SK-N-SH (cell line): ENCODE measurements at regions not wholly inside any gene's neighbourhood (a gene's known extent, or its start where the extent isn't known, plus 50 kb on each side); places are given as distances from the start of the nearest gene placed in this dataset.

Source experiments
- CTCF ChIA-PET: fragments of 300-600, 350-600 bp; formaldehyde crosslinking; extraction: SDS; loops from one replicate; lab custom pipeline; 2021; lab: Yijun Ruan, JAX
- POLR2A ChIA-PET: fragments of 350-600 bp; sonication (Branson Sonifier 250); formaldehyde crosslinking; extraction: SDS; loops from one replicate; lab custom pipeline; 2020; ENCODE audit warnings: antibody characterized with exemption, inconsistent platforms; lab: Yijun Ruan, JAX
- DNase-seq: peaks from one replicate; pipeline ENCODE4 v3.0.0; 2012
- H2AFZ ChIP-seq: fragments of 200-600 bp; sonication (generic); 2 replicates; pipeline ENCODE4 v1.8.1; 2016; ENCODE audit warnings: antibody characterized with exemption, mild to moderate bottlenecking, low read depth
- H3F3A ChIP-seq: fragments of 200-600 bp; sonication (generic); replicated peaks from 2 replicates; pipeline ENCODE3; 2016; ENCODE audit warnings: antibody characterized with exemption, mild to moderate bottlenecking; ENCODE audit not compliant: insufficient read depth
- H3K27ac ChIP-seq, 2 experiments: fragments of 200-500 bp in 1 of 2; fragments of 200-600 bp in 1 of 2; sonication (Bioruptor generic) in 1 of 2; sonication (generic), shearing (Covaris generic) in 1 of 2; 2 replicates each; pipeline versions ENCODE4 v1.5.1 to v1.6.1; 2014 to 2016; ENCODE audit warnings: low read depth in 2 of 2, inconsistent platforms in 1 of 2, low read length in 1 of 2, mild to moderate bottlenecking in 1 of 2, mixed read lengths in 1 of 2
- H3K27me3 ChIP-seq: fragments of 200-600 bp; sonication (generic), shearing (Covaris generic); 2 replicates; pipeline ENCODE4 v1.6.1; 2016; ENCODE audit warnings: mixed run types; ENCODE audit not compliant: insufficient read depth
- H3K36me3 ChIP-seq, 2 experiments: fragments of 200-500 bp in 1 of 2; fragments of 200-600 bp in 1 of 2; sonication (Bioruptor generic) in 1 of 2; sonication (generic) in 1 of 2; replicated peaks in 1 of 2; 2 replicates each; pipeline versions ENCODE3 to v1.5.1; 2014 to 2016; ENCODE audit warnings: low read length in 1 of 2, mild to moderate bottlenecking in 1 of 2; ENCODE audit not compliant: insufficient read depth in 2 of 2, control insufficient read depth in 1 of 2
- H3K4me1 ChIP-seq, 2 experiments: fragments of 200-500 bp in 1 of 2; fragments of 200-600 bp in 1 of 2; sonication (Bioruptor generic) in 1 of 2; sonication (generic), shearing (Covaris generic) in 1 of 2; 2 replicates each; pipeline versions ENCODE4 v1.5.1 to v1.6.1; 2014 to 2016; ENCODE audit warnings: low read depth in 1 of 2, low read length in 1 of 2, mixed run types in 1 of 2; ENCODE audit not compliant: insufficient read depth in 2 of 2, control insufficient read depth in 1 of 2
- H3K4me2 ChIP-seq: fragments of 200-600 bp; sonication (generic), shearing (Covaris generic); 2 replicates; pipeline ENCODE4 v1.6.1; 2017; ENCODE audit warnings: mixed run types
- H3K4me3 ChIP-seq, 2 experiments: fragments of 200-500 bp in 1 of 2; fragments of 200-600 bp in 1 of 2; sonication (Bioruptor generic) in 1 of 2; sonication (generic), shearing (Covaris generic) in 1 of 2; 2 replicates each; pipeline versions ENCODE4 v1.5.1 to v1.8.1; 2014 to 2016; ENCODE audit warnings: low read depth in 2 of 2, inconsistent platforms in 1 of 2, low read length in 1 of 2, mild to moderate bottlenecking in 1 of 2, mixed read lengths in 1 of 2, moderate library complexity in 1 of 2
- H3K79me2 ChIP-seq: fragments of 200-600 bp; sonication (generic); 2 replicates; pipeline ENCODE4 v1.8.1; 2017; ENCODE audit warnings: mild to moderate bottlenecking; ENCODE audit not compliant: insufficient read depth
- H3K9ac ChIP-seq: fragments of 200-600 bp; sonication (generic); 2 replicates; pipeline ENCODE4 v1.6.1; 2017; ENCODE audit warnings: mixed run types
- H3K9me2 ChIP-seq: fragments of 200-600 bp; sonication (generic); 2 replicates; pipeline ENCODE4 v1.6.1; 2017; ENCODE audit warnings: mixed run types
- H3K9me3 ChIP-seq: fragments of 200-600 bp; sonication (generic); 2 replicates; pipeline ENCODE4 v1.6.1; 2017; ENCODE audit warnings: mixed run types, mild to moderate bottlenecking, moderate library complexity
- H4K20me1 ChIP-seq: fragments of 200-600 bp; sonication (generic); 2 replicates; pipeline ENCODE4 v1.6.1; 2017; ENCODE audit warnings: mild to moderate bottlenecking, mixed run types; ENCODE audit not compliant: insufficient read depth
- IRF3 ChIP-seq: fragments of 150-350 bp; IDR thresholded peaks from 2 replicates; pipeline ENCODE4 v1.6.1; 2016; ENCODE audit warnings: mild to moderate bottlenecking, low read depth, low read length
- NFIC ChIP-seq: IDR thresholded peaks from 2 replicates; pipeline ENCODE4 v1.4.0; 2012; ENCODE audit warnings: borderline replicate concordance
- PBX3 ChIP-seq: IDR thresholded peaks from 2 replicates; pipeline ENCODE4; 2012
- SIN3A ChIP-seq: IDR thresholded peaks from 2 replicates; pipeline ENCODE4 v1.6.1; 2012; ENCODE audit warnings: low read depth, mild to moderate bottlenecking, low read length, moderate library complexity, borderline replicate concordance
- SMC3 ChIP-seq: IDR thresholded peaks from 2 replicates; pipeline ENCODE4 v1.6.1; 2012; ENCODE audit warnings: low read depth, low read length, improper control_type of control experiment
- TAF1 ChIP-seq: IDR thresholded peaks from 2 replicates; pipeline ENCODE4 v1.6.1; 2012; ENCODE audit warnings: low read depth, mild to moderate bottlenecking, low read length, moderate library complexity, borderline replicate concordance
- USF1 ChIP-seq: IDR thresholded peaks from 2 replicates; pipeline ENCODE4 v1.4.0; 2012; ENCODE audit warnings: low read depth, borderline replicate concordance
- WGBS: methylation state at CpG from one replicate; pipeline ENCODE4 v1.1.6; 2017; ENCODE audit warnings: low lambda C conversion rate; 5-methylcytosine and 5-hydroxymethylcytosine counted together
- small RNA-seq, 7 experiments: library from RNA; depleted of rRNA; stranded (forward); fragments of <200 nt; gene quantifications; one replicate each; pipeline ENCODE3, GENCODE V24; 2012

GRCh38 chr4:1458581-1458980, 52.3 kb upstream of the NKX1-1 start:
- peak; percentile 15 for DNase-seq
- Histone ChIP-seq H3K27me3 (peaks cover 42% of the 10 kb centered on the region), H2AFZ (no peak overlapping the region), H3K36me3 (no peaks in the 10 kb centered on the region), H3K4me1 (no peaks in the 10 kb centered on the region), H3K4me2 (no peak overlapping the region), H3K27ac (no peak overlapping the region), H3K9me3 (no peaks in the 10 kb centered on the region)
- CTCF ChIA-PET = no interaction called here
- 13% methylated on average over 3 of the region's 3 CpGs for WGBS
- TF ChIP-seq USF1 (no peak), TAF1 (no peak), IRF3 (no peak), SIN3A (no peak), PBX3 (no peak), SMC3 (no peak), NFIC (no peak)
- TF ChIP-seq, all 33 proteins: peak for 0
- POLR2A ChIA-PET = no interaction called here
- Histone ChIP-seq H3K9me2 (no peaks in the 10 kb centered on the region), H4K20me1 (no peaks in the 10 kb centered on the region), H3F3A (no peaks in the 10 kb centered on the region), H3K79me2 (no peaks in the 10 kb centered on the region), H3K4me3 (no peak overlapping the region), H3K9ac (no peak overlapping the region)

Small RNA genes in the stretch of these regions (small RNA-seq; reads per million reads assigned to genes)
- gene AC147067.2 = 0 reads per million in 7 experiments
